ENCODE measurements at regions not wholly inside any gene's neighbourhood (a gene's known extent, or its start where the extent isn't known, plus 50 kb on each side); places are given as distances from the start of the nearest gene placed in this dataset.

DNA sequence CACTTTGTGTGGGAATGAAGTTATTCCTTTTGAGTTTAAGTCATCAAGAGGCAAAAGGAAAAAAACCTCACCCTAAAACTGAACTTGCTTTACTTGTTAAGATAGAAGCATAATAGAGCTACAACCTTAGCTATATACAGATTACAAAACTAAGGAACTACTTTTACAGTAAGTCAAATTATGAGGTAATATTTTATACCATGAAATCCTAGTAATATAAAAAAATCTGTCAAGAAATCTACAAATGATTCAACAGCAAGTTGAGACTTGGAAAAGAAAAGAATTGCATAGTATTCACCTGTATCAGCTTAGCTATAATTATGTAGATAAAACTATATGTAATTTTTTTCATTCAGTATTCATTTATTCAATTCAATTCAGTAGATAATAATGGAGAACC lies 335.3 kb downstream of the KLF5 start:
- no peak for DNase-seq (ENCODE audit: low spot score)

- DNase-seq (ENCODE audit: low spot score) = no peak
Observed at GRCh38 chr13:73390100-73390499, 331.3 kb downstream of the KLF5 start.

GRCh38 chr13:73388586-73388985 lies 329.8 kb downstream of the KLF5 start:
- no peak for DNase-seq (ENCODE audit: low spot score)

DNA sequence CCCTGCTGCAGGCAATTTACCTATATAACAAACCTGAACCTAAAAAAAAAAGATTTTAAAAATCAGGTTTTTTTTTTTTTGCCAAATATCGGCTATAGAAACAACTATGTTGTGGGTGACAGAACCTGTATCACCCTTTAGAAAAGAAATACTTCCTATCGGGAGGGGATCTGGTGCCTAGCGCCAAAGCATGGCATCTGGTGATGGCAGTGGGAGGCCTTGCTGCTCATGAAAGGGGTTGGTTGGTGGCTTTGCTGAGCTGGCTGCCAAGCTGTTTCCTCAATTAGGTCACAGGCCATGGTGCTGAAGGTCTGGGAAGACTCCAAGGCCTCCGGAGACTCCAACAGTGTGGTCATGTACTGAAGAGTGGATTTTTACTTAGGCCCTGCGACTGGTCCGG lies 328.5 kb downstream of the KLF5 start:
- DNase-seq (ENCODE audit: low spot score) = no peak

- no peak for DNase-seq (ENCODE audit: low spot score)
Observed at GRCh38 chr13:73385848-73386247, 327.0 kb downstream of the KLF5 start.

GRCh38 chr13:73372666-73373627 lies 314.1 kb downstream of the KLF5 start:
- no peak for DNase-seq (ENCODE audit: low spot score)

- DNase-seq (ENCODE audit: low spot score) = no peak
Observed at GRCh38 chr13:73370066-73370465, 311.3 kb downstream of the KLF5 start.

- no peak for DNase-seq (ENCODE audit: low spot score)
Observed at GRCh38 chr13:73369095-73369494, 310.3 kb downstream of the KLF5 start.

DNA sequence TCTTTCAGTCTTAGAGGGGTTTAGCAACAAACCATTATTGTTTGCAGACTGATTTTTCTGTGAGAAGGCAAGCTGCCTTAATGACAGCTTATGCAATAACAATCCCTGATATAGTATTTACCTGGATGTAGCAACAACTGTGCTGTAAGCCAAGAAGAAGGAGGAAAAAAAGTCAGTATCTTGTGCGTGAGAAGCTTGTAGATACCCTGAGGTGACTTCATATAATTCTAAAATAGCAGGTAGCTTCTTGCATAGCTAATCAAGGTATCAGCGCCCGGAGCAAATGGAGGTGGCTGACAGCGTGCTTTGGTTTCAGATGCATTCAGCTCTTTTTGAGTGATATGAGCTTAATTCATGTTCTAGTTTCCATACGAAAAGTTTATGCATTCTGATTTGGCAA lies 309.8 kb downstream of the KLF5 start:
- no peak for DNase-seq (ENCODE audit: low spot score)

DNA sequence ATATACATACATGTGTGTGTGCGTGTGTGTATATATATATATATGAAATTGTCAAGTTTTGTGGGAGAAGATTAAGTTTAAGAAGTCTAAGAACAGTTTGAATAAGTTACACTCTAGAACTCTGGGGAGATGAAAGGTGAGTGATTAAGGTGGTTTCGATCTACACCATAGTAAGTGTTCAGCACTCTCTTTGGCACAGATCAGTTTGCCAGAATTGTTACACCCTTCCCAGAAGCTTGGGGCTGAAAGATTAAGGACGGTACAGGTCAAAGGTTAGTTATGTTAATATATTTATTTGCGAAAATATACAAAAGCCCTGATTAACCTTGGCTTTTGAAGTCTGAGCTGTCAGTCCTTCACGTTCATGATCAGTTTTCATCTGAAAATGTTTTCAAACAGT lies 309.1 kb downstream of the KLF5 start:
- DNase-seq (ENCODE audit: low spot score) = no peak

GRCh38 chr13:73366241-73366640 lies 307.4 kb downstream of the KLF5 start:
- DNase-seq (ENCODE audit: low spot score) = no peak

- DNase-seq (ENCODE audit: low spot score) = no peak
Observed at GRCh38 chr13:73365681-73366080, 306.9 kb downstream of the KLF5 start.

GRCh38 chr13:73365252-73365651 lies 306.4 kb downstream of the KLF5 start:
- no peak for DNase-seq (ENCODE audit: low spot score)

DNA sequence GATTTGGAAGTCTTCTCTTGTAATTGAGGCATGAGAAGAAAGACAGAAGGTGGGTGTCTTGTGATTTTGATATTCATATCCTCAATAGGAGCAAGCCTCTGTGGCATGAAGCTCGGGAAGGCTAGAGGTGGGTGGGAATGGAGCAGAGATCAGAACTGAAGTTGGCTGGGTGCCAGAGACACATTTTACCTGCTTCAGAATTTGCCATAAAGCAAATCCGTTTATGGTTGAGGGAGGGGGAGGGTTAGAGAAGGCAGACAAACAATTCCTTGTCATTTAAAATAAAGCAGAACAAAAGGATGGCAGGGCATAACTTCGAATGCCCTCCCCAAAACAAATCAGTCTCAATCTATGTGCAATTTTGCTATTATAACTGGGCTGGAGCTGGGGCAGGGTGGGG lies 305.9 kb downstream of the KLF5 start:
- DNase-seq (ENCODE audit: low spot score) = no peak

DNA sequence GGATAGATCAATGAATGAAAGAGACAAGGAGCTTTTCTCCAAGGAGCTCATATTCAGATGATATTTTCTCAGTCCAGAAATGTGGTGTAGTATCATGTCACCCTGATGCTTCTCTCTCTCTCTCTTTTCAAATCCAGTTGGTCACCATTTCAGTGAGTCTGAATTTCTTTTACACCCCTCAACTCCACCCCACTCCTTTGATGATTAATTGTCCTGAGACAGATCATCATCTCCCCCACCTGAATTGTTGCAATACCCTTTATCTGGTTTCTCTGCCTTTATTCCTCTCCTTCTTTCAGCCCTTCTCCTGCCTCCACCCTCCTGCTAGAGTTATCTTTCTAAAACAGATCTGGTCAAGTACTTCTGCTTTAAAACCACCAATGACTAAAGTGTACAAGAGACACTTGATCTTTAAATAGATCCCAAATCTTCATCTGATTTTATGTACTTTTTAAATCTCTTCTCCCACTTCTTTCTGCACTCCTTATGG lies 299.8 kb downstream of the KLF5 start:
- DNase-seq (ENCODE audit: low spot score) = no peak

GRCh38 chr13:73355134-73355533 lies 296.3 kb downstream of the KLF5 start:
- DNase-seq (ENCODE audit: low spot score) = no peak

- no peak for DNase-seq (ENCODE audit: low spot score)
Observed at GRCh38 chr13:73351730-73352129, 292.9 kb downstream of the KLF5 start.

- peak; percentile 9 for DNase-seq (ENCODE audit: low spot score)
Observed at GRCh38 chr13:73341748-73342147, 282.9 kb downstream of the KLF5 start.

DNA sequence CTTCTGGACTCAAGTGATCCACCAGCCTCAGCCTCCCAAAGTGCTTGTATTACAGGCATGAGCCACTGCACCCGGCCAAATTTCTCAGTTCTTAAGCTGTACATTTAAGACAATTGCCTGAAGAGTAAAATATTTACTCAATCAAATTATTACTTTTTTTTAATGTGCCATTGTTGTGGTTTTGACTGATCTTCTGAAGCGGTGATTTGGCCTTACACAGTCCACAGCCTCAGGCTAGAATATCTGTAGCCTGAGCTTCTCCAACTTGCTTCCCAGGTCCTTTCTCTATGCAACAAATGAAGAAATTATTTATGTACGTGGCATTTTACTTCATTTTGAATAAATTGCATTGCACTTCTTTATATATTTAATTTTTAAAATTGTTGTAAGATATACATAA lies 281.3 kb downstream of the KLF5 start:
- no peak for DNase-seq (ENCODE audit: low spot score)

DNA sequence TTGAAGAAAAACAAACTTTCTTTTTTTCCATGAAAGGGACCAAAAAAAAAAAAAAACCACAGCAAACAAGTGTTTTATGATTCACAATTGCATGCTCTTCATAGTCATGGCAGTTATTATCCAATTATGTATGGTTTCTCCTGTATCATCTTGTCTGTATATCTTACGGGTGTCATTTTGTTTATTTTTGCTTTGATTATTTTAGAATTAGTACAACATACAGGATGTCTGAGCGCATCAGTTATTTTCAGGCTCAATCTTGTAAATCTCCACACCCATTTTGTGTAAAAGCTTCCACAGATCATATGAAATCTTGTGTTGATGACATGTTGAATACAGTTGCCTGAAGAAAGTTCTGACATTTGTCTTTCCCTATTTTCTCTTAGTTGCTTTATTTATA lies 280.3 kb downstream of the KLF5 start:
- no peak for DNase-seq (ENCODE audit: low spot score)

DNA sequence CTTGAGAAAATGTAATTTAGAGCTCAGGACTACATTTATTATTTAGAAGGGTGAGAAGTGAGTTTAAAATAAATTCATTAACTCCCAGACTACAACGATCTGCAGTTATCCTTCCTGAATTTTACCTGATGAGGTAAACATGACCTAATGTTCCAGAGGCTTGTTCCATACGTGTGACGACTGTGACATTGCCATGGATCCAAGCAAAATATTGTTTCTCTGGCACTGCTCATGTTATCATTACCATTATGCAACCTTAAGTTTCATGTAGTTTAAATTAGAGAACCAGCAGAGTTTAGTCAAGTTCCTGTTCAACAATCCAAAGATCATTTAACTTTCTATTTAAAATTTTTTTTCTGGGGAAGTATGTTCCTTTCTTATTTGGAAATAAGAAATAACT lies 279.6 kb downstream of the KLF5 start:
- no peak for DNase-seq (ENCODE audit: low spot score)

DNA sequence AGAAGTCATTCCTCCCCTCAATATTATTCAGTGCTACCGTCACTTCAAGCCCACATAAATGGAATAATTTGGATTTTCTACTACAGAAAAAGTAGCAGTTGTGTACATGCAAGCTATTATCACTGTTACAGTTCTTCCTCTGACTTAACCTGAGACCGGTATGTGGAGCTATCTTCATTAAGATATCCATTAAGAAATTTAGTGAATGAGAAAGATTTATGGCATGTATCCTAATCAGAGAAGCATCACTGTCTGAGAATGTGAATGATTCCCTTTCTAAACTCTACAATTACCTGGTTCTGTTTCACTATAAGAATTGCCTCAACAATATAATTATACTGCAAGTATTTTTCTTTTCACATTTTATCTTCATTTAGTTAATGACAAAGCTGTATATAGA lies 278.7 kb downstream of the KLF5 start:
- DNase-seq (ENCODE audit: low spot score) = no peak

GRCh38 chr13:73336773-73337172 lies 278.0 kb downstream of the KLF5 start:
- no peak for DNase-seq (ENCODE audit: low spot score)

DNA sequence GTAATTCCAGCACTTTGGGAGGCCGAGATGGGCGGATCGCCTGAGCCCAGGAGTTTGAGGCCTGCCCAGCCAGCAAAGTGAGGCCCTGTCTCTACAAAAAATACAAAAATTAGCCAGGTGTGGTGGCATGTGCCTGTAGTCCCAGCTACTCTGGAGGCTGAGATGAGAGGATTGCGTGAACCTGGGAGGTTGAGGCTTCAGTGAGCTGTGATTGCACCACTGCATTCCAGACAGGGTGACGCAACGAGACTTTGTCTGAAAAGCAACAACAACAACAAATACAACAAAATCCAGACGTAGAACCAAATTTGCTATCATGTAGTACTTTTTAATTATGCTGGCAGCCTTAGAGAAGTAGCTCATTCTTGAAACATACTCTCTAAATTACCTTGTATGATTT lies 277.1 kb downstream of the KLF5 start:
- DNase-seq (ENCODE audit: low spot score) = no peak

Measured in COLO829 (cell line).